ENCODE measurements at regions not wholly inside any gene's neighbourhood (a gene's known extent, or its start where the extent isn't known, plus 50 kb on each side); places are given as distances from the start of the nearest gene placed in this dataset.
"Not testable (repeated sequence)": the region's sequence is repeated elsewhere in the genome, so short reads cannot be mapped to it uniquely, and the experiment has no call there.

DNA sequence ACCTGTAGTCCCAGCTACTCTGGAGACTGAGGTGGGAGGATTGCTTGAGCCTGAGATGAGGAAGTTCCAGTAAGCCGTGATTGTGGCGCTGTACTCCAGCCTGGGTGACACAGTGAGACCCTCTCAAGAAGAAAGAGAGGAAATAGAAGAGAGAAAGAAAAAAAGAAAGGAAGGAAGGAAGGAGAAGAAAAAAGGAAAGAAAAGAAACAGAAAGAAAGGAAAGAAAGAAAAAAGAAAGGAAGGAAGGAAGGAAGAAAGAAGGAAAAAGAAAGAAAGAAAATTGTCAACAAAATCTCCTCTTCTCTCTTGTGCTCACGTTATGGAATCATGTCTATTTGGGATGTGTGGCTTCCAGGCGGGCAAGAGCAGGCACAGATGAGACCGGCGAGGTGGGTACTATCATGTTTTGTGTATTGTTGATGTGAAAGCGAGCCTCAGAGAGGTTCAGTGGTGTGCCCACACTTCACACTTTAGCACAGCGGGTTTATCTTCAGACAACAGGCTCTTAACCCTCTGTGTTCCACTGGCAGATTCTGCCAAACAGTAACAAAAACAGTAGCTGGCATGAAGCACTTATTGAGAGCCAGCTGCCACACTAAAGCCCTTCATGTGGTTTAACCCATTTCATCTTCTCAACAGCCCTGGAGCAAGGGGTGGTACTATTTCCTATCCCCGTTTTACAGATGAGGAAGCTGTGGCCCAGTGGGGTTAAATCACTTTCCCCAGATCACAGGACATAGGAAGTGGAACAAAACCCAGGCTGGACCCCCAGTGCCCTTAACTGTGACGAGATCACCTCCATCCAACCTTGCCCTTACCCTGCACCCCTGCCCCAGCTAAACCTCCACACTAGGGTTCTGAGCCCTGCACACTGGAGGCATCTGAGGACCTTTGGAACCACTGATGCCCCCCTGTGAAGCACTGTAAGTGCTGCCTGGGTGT is 94.7 kb upstream of the TARDBP start:
- H3K4me3 ChIP-seq, result no peak overlapping the region
- H3K9me3 ChIP-seq, result no peaks in the 10 kb centered on the region
- intact Hi-C loops (cut with DNase I), result no loop called here
- H3K27me3 ChIP-seq (replicated peaks; ENCODE audit: insufficient read depth), result no peaks in the 10 kb centered on the region
- TF ChIP-seq POLR2AphosphoS5 (IDR thresholded peaks at IDR 0.05), result no peak
- no peak overlapping the region for H3K27ac ChIP-seq
- WGBS, result 51% methylated on average over 10 of the region's 10 CpGs
- no peak for DNase-seq (ENCODE audit: low spot score)
- H3K4me1 ChIP-seq (replicated peaks), result no peaks in the 10 kb centered on the region
- H3K36me3 ChIP-seq, result no peaks in the 10 kb centered on the region

DNA sequence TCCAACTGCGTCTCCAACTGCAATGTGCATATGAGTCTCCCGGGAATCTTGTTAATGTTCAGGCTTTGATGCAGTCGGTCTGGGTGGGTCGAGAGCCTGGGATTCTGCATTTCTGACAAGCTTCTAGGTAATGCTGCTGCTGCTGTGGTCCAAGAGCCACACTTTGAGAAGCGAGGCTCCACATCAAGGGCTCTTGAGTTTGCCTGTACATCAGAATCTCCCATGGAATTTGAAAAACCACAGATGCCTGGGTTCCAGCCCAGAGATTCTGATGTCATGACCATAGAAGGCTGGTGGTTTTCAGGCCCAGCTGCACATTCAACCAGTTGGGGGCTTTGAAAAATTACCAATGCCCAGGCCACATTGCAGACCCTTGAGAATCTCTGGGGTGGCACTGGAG is 93.9 kb upstream of the TARDBP start:
- Histone ChIP-seq H3K4me1 (replicated peaks) (no peaks in the 10 kb centered on the region), H3K27ac (no peak overlapping the region), H3K27me3 (replicated peaks; ENCODE audit: insufficient read depth) (no peaks in the 10 kb centered on the region), H3K4me3 (no peak overlapping the region), H3K36me3 (no peaks in the 10 kb centered on the region), H3K9me3 (no peaks in the 10 kb centered on the region)
- intact Hi-C loops (cut with DNase I), result no loop called here
- DNase-seq (ENCODE audit: low spot score), result no peak
- WGBS, result 68% methylated on average over 5 of the region's 5 CpGs
- TF ChIP-seq POLR2A (IDR thresholded peaks at IDR 0.05) (no peak), POLR2AphosphoS5 (IDR thresholded peaks at IDR 0.05) (no peak)
- TF ChIP-seq, protein P1, sequence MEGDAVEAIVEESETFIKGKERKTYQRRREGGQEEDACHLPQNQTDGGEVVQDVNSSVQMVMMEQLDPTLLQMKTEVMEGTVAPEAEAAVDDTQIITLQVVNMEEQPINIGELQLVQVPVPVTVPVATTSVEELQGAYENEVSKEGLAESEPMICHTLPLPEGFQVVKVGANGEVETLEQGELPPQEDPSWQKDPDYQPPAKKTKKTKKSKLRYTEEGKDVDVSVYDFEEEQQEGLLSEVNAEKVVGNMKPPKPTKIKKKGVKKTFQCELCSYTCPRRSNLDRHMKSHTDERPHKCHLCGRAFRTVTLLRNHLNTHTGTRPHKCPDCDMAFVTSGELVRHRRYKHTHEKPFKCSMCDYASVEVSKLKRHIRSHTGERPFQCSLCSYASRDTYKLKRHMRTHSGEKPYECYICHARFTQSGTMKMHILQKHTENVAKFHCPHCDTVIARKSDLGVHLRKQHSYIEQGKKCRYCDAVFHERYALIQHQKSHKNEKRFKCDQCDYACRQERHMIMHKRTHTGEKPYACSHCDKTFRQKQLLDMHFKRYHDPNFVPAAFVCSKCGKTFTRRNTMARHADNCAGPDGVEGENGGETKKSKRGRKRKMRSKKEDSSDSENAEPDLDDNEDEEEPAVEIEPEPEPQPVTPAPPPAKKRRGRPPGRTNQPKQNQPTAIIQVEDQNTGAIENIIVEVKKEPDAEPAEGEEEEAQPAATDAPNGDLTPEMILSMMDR (IDR thresholded peaks at IDR 0.05), result no peak

DNA sequence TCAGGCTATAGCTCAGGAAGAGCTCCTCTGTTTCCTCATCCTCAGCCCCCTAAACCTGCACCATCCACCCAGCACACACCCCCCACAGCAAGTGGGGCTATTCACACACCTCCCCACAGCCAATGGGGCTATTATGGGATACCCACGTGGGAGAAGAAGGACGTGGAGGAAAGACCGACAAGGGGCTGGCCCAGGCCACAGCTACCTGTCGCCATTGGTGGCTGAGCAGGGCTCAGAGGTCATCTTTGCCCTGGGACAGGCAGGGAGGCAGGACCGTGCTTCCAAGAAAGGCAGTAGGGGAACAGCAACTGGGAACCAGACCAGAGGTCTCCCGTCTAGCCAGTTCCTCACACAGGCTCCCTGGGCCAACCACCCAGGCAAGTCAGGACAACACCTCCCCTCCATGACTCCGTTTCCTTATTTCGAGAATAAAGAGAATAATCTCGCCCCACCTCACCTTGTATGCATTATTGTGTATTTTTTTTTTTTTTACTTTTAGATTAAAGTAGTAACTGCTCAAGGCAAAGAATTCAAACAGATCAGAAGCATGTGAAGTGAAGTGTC is 92.3 kb upstream of the TARDBP start:
- no peak overlapping the region for H3K4me3 ChIP-seq
- intact Hi-C loops (cut with DNase I), result no loop called here
- no peak for DNase-seq (ENCODE audit: low spot score)
- H3K4me1 ChIP-seq (replicated peaks), result no peaks in the 10 kb centered on the region
- no peaks in the 10 kb centered on the region for H3K36me3 ChIP-seq
- H3K9me3 ChIP-seq, result no peaks in the 10 kb centered on the region
- no peaks in the 10 kb centered on the region for H3K27me3 ChIP-seq (replicated peaks; ENCODE audit: insufficient read depth)
- TF ChIP-seq, protein P1 (IDR thresholded peaks at IDR 0.05), result no peak
- TF ChIP-seq POLR2AphosphoS5 (IDR thresholded peaks at IDR 0.05) (no peak), POLR2A (IDR thresholded peaks at IDR 0.05) (no peak)
- no peak overlapping the region for H3K27ac ChIP-seq
- WGBS, result 40% methylated on average over 9 of the region's 9 CpGs

DNA sequence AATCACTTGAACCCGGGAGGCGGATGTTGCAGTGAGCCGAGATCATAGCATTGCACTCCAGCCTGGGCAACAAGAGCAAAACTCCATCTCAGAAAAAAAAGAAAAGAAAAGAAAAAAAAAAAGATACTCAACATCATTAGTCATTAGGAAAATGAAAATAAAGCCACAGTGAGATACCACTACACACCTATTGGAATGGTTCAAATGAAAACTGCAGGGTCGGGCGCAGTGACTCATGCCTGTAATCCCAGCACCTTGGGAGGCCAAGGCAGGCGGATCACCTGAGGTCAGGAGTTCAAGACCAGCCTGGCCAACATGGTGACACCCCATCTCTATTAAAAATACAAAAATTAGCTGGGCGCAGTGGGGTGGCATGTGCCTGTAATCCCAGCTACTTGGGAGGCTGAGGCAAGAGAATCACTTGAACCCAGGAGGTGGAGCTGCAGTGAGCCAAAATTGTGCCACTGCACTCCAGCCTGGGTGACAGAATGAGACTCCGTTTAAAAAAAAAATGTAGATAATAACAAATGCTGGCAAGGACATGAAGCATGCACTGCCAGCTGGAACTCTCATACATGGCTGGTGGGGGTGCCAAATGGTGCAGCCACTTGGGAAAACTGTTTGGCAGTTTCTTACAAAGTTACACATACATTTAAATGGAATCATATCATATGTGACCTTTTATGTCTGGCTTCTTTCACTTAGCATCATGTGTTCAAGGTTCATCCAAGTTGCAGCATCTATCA is 90.0 kb upstream of the TARDBP start:
- H3K36me3 ChIP-seq; H3K4me1 ChIP-seq (replicated peaks); intact Hi-C loops (cut with DNase I); H3K4me3 ChIP-seq; DNase-seq (ENCODE audit: low spot score); H3K9me3 ChIP-seq; H3K27ac ChIP-seq; H3K27me3 ChIP-seq (replicated peaks; ENCODE audit: insufficient read depth): not testable (repeated sequence)
- WGBS, result 78% methylated on average over 8 of the region's 8 CpGs

DNA sequence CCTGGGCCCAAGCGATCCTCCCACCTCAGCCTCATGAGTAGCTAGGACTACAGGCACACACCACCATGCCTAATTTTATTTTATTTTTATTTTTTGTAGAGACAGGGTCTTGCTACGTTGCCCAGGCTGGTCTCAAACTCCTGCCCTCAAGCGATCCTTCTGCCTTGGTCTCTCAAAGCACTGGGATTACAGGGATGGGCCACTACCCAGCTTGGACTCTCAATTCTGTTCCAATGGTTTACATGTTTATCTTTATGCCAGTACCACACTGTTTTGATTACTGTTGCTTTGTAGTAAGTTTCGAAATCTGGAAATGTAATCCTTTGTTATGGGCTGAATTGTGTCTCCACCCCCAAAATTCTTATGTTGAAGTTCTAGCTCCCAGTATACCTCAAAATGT is 88.4 kb upstream of the TARDBP start:
- intact Hi-C loops (cut with DNase I), result no loop called here
- H3K4me3 ChIP-seq, result no peak overlapping the region
- WGBS, result 94% methylated on average over 4 of the region's 4 CpGs

More for the DNA sequence above, 88.4 kb upstream of the TARDBP start:
- Histone ChIP-seq H3K27me3 (replicated peaks; ENCODE audit: insufficient read depth) (no peaks in the 10 kb centered on the region), H3K9me3 (no peaks in the 10 kb centered on the region), H3K4me1 (replicated peaks) (no peaks in the 10 kb centered on the region), H3K36me3 (no peaks in the 10 kb centered on the region), H3K27ac (no peak overlapping the region)
- DNase-seq (ENCODE audit: low spot score), result no peak
- no peak for TF ChIP-seq POLR2AphosphoS5 (IDR thresholded peaks at IDR 0.05)
- TF ChIP-seq POLR2A (IDR thresholded peaks at IDR 0.05), result no peak
- TF ChIP-seq, protein P1 (IDR thresholded peaks at IDR 0.05), result no peak

Measured in prostate gland (tissue), 2 donors.